ENCODE measurements at regions not wholly inside any gene's neighbourhood (a gene's known extent, or its start where the extent isn't known, plus 50 kb on each side); places are given as distances from the start of the nearest gene placed in this dataset.

GRCh38 chr21:38888991-38889561 lies 83.3 kb downstream of the ETS2 start:
- CTCF ChIA-PET = interaction anchor here (0.7 to 2.5 kb wide), 5 partner anchors 10 to 31 kb away, joined by 3 to 8 read pairs (median 3); no protein-coding TSS in a partner anchor
- no peak for DNase-seq (ENCODE audit: extremely low spot score)
- POLR2A ChIA-PET = no interaction called here
- TF ChIP-seq CTCF (IDR thresholded peaks at IDR 0.05; ENCODE audit: control extremely low read depth, extremely low read depth, low read depth, missing control alignments) = no peak

GRCh38 chr21:38887749-38888148 lies 82.0 kb downstream of the ETS2 start:
- TF ChIP-seq CTCF (IDR thresholded peaks at IDR 0.05; ENCODE audit: control extremely low read depth, extremely low read depth, low read depth, missing control alignments) = no peak
- ChIA-PET CTCF (interaction anchor here (0.9 to 2.5 kb wide), 3 partner anchors 9 to 38 kb away, joined by 3 to 8 read pairs (median 3); no protein-coding TSS in a partner anchor), POLR2A (no interaction called here)
- DNase-seq (ENCODE audit: extremely low spot score) = no peak

- no peak for DNase-seq (ENCODE audit: extremely low spot score)
- CTCF ChIA-PET = interaction anchor here (1.4 to 2.5 kb wide), 2 partner anchors 8 to 15 kb away, joined by 3 to 8 read pairs; no protein-coding TSS in a partner anchor
- POLR2A ChIA-PET = no interaction called here
- TF ChIP-seq CTCF (IDR thresholded peaks at IDR 0.05; ENCODE audit: control extremely low read depth, extremely low read depth, low read depth, missing control alignments) = no peak
Observed at GRCh38 chr21:38887062-38887686, 81.4 kb downstream of the ETS2 start.

- ChIA-PET CTCF (no interaction called here), POLR2A (no interaction called here)
- no peak for TF ChIP-seq CTCF (IDR thresholded peaks at IDR 0.05; ENCODE audit: control extremely low read depth, extremely low read depth, low read depth, missing control alignments)
- DNase-seq (ENCODE audit: extremely low spot score) = no peak
Observed at GRCh38 chr21:38885909-38886308, 80.2 kb downstream of the ETS2 start.

- ChIA-PET CTCF (no interaction called here), POLR2A (no interaction called here)
- DNase-seq (ENCODE audit: extremely low spot score) = no peak
- TF ChIP-seq CTCF (IDR thresholded peaks at IDR 0.05; ENCODE audit: control extremely low read depth, extremely low read depth, low read depth, missing control alignments) = no peak
Observed at GRCh38 chr21:38884440-38884839, 78.7 kb downstream of the ETS2 start.

- ChIA-PET POLR2A (no interaction called here), CTCF (no interaction called here)
- DNase-seq (ENCODE audit: extremely low spot score) = no peak
- TF ChIP-seq CTCF (IDR thresholded peaks at IDR 0.05; ENCODE audit: control extremely low read depth, extremely low read depth, low read depth, missing control alignments) = no peak
Observed at GRCh38 chr21:38883142-38883541, 77.4 kb downstream of the ETS2 start.
